Panc1 (cell line): ENCODE measurements at regions not wholly inside any gene's neighbourhood (a gene's known extent, or its start where the extent isn't known, plus 50 kb on each side); places are given as distances from the start of the nearest gene placed in this dataset.

Experiments used
- ATAC-seq: fragments of 200-7000 bp; cut with Tn5 transposase; 2 replicates; pipeline ENCODE4 v1.9.1; 2020; ENCODE audit warnings: mild to moderate bottlenecking, moderate library complexity
- BruUV-seq: library from RNA; stranded (reverse); fragments of 400-500 nt; replicated peaks from 2 replicates; lab custom pipeline; 2021; lab: Mats Ljungman, UMichigan
- CTCF ChIA-PET: fragments of 300-600 bp; sonication (Branson Sonifier 250); formaldehyde crosslinking; loops from one replicate; lab custom pipeline; 2022; ENCODE audit warnings: antibody characterized with exemption; lab: Charles Lee
- POLR2A ChIA-PET: fragments of 300-600 bp; sonication (Branson Sonifier 250); formaldehyde crosslinking; loops from one replicate; lab custom pipeline; 2022; ENCODE audit warnings: antibody characterized with exemption; lab: Charles Lee
- DNase-seq: peaks from one replicate; pipeline ENCODE4 v3.0.0-alpha.2; 2010; ENCODE audit warnings: low read depth, low spot score
- H3K27ac ChIP-seq: 2 replicates; pipeline ENCODE4 v1.5.1; 2011; ENCODE audit warnings: mild to moderate bottlenecking, low read length, inconsistent platforms
- H3K27me3 ChIP-seq: fragments of 200-500 bp; sonication (Bioruptor generic); 2 replicates; pipeline ENCODE4 v1.6.0; 2014; ENCODE audit warnings: low read length, inconsistent platforms; ENCODE audit not compliant: control insufficient read depth, insufficient read depth
- H3K36me3 ChIP-seq: fragments of 200-500 bp; sonication (Bioruptor generic); 2 replicates; pipeline ENCODE4 v1.5.1; 2014; ENCODE audit warnings: inconsistent platforms, mild to moderate bottlenecking, low read length, moderate library complexity; ENCODE audit not compliant: control insufficient read depth, insufficient read depth
- H3K4me1 ChIP-seq: 2 replicates; pipeline ENCODE4 v1.5.1; 2011; ENCODE audit warnings: inconsistent platforms, mild to moderate bottlenecking, low read length, moderate library complexity; ENCODE audit not compliant: control insufficient read depth, insufficient read depth
- H3K4me3 ChIP-seq, 2 experiments: 2 replicates each; pipeline ENCODE4 v1.5.1; 2011 to 2012; ENCODE audit warnings: low read depth in 2 of 2, low read length in 2 of 2, mild to moderate bottlenecking in 2 of 2, inconsistent platforms in 1 of 2, moderate library complexity in 1 of 2
- H3K9me3 ChIP-seq: fragments of 200-500 bp; sonication (Bioruptor generic); 2 replicates; pipeline ENCODE4 v1.5.1; 2014; ENCODE audit warnings: low read depth, mild to moderate bottlenecking, inconsistent platforms, low read length, moderate library complexity; ENCODE audit not compliant: control insufficient read depth, insufficient read depth
- POLR2AphosphoS5 ChIP-seq: IDR thresholded peaks from 2 replicates; pipeline ENCODE4 v1.6.1; 2012; ENCODE audit warnings: mild to moderate bottlenecking, low read depth, low read length, moderate library complexity
- REST ChIP-seq, 2 experiments: IDR thresholded peaks; 2 replicates each; pipeline ENCODE4 v1.6.1; 2011 to 2012; ENCODE audit warnings: low read depth in 2 of 2, control low read depth in 1 of 2, low read length in 1 of 2, mild to moderate bottlenecking in 1 of 2, moderate library complexity in 1 of 2; ENCODE audit not compliant: insufficient read depth in 1 of 2
- SIN3A ChIP-seq: IDR thresholded peaks from 2 replicates; pipeline ENCODE4 v1.6.1; 2012; ENCODE audit warnings: low read depth, mild to moderate bottlenecking, low read length, moderate library complexity, borderline replicate concordance; ENCODE audit not compliant: insufficient read depth
- TCF7L2 ChIP-seq: IDR thresholded peaks from 2 replicates; pipeline ENCODE4 v1.6.1; 2011; ENCODE audit warnings: mild to moderate bottlenecking, low read depth, low read length, inconsistent platforms
- in situ Hi-C: cut with HindIII; loops from 2 replicates; pipeline ENCODE4 v1.10.0; 2016; ENCODE audit warnings: low sequenced_read_pairs, low pct_unique_long_range_greater_than_20kb
- intact Hi-C: fragments of 100-400 bp; cut with micrococcal nuclease; formaldehyde crosslinking; loops from one replicate; pipeline ENCODE4 v1.10.0; 2022; ENCODE audit not compliant: unreplicated experiment
- TF ChIP-seq, protein P1 (sequence below): fragments of 450-650 bp; IDR thresholded peaks from 2 replicates; pipeline ENCODE4 v1.5.1; 2017; ENCODE audit warnings: mild to moderate bottlenecking

DNA sequence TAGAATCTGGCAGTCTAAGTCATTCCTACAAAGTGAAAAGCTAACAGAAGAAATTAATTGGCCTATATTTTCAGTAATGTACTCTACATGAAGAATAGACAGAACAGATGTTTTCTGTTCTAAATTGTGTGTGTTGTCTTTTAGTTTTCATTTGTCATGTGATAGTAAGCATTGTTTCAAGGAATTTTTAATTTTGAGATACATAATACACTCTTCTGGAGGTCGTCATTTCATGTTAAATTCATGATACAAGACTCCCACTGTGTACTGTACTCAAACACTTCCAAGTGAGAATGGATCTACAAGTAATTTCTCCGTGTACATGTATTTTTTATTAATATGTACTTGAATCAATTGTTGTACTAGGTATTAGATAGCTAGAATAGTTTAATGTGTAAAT lies 1522.9 kb downstream of the MAT2B start:
- BruUV-seq = no TSS peak
- Histone ChIP-seq H3K27ac (no peak overlapping the region), H3K36me3 (no peaks in the 10 kb centered on the region), H3K4me1 (no peaks in the 10 kb centered on the region), H3K27me3 (no peaks in the 10 kb centered on the region), H3K4me3 (no peak overlapping the region), H3K9me3 (no peaks in the 10 kb centered on the region)
- ChIA-PET CTCF (no interaction called here), POLR2A (no interaction called here)
- TF ChIP-seq POLR2AphosphoS5 (no peak), TCF7L2 (no peak), SIN3A (no peak), REST (IDR thresholded peaks at IDR 0.05; ENCODE audit: insufficient read depth in 1 of 2, low read depth in 2 of 2, low read length in 1 of 2) (no peak)
- TF ChIP-seq, protein P1, sequence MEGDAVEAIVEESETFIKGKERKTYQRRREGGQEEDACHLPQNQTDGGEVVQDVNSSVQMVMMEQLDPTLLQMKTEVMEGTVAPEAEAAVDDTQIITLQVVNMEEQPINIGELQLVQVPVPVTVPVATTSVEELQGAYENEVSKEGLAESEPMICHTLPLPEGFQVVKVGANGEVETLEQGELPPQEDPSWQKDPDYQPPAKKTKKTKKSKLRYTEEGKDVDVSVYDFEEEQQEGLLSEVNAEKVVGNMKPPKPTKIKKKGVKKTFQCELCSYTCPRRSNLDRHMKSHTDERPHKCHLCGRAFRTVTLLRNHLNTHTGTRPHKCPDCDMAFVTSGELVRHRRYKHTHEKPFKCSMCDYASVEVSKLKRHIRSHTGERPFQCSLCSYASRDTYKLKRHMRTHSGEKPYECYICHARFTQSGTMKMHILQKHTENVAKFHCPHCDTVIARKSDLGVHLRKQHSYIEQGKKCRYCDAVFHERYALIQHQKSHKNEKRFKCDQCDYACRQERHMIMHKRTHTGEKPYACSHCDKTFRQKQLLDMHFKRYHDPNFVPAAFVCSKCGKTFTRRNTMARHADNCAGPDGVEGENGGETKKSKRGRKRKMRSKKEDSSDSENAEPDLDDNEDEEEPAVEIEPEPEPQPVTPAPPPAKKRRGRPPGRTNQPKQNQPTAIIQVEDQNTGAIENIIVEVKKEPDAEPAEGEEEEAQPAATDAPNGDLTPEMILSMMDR = no peak
- DNase-seq (no peak), ATAC-seq (no peak)
- in situ Hi-C loops = no loop called here
- intact Hi-C loops = no loop called here

- no peaks in the 10 kb centered on the region for H3K9me3 ChIP-seq
- H3K27ac ChIP-seq = no peak overlapping the region
- no peak for DNase-seq
- intact Hi-C loops (no loop called here), in situ Hi-C loops (no loop called here)
- H3K4me3 ChIP-seq = no peak overlapping the region
- H3K4me1 ChIP-seq = no peaks in the 10 kb centered on the region
- H3K36me3 ChIP-seq = no peaks in the 10 kb centered on the region
- ATAC-seq = no peak
- no TSS peak for BruUV-seq
- H3K27me3 ChIP-seq = no peaks in the 10 kb centered on the region
- POLR2A ChIA-PET = no interaction called here
- CTCF ChIA-PET = no interaction called here
- TF ChIP-seq, protein P1 = peak; percentile 32
- no peak for TF ChIP-seq SIN3A
Measured at GRCh38 chr5:165029099-165029870, 1523.9 kb downstream of the MAT2B start.
